Smooth muscle cell of the brain vasculature (primary cell): ENCODE measurements at regions not wholly inside any gene's neighbourhood (a gene's known extent, or its start where the extent isn't known, plus 50 kb on each side); places are given as distances from the start of the nearest gene placed in this dataset.
A peak's percentile ranks its signal among the peaks of the same experiment; 100 is the strongest.

Experiments used
- DNase-seq: peaks from one replicate; pipeline ENCODE4 v3.0.0-alpha.2; 2012; ENCODE audit warnings: low read depth, low spot score

DNA sequence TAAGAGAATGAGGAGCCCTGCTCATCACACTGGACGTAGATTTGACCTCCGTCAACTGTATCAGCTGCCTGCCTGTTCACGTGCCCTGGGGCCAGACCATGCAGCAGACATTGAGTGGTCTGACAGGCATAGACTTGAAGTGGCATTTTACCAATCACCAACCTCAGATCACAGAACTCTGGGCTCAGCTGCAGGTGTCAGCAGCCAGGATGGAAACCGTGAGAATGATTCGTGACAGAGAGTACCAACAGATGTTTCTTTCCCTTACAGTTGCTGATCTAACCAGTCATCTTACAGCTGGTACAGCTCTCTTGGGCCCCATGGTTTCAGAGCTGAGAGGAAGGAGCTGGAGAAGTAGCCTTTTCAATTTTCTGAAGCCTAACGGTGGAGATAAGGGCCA, 148.9 kb downstream of the EN1 start:
- no peak for DNase-seq

DNA sequence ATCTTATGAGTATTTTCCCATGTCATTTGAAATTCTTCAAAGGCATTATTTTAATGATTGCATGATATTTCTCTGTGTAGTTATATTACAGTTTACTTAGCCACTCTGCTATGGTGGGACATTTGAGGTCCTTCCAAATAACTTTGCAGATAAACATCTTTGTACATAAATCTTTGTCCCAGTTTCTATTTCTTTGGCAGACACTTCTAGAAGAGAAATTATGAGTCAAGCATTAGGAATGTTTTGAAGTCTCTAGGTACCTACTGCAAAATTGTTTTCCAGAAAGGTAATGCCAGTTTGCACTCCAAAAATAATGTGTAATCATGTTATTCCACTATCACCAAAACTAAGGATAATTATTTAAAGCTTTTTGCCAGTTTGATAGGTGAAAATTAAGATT, 149.7 kb downstream of the EN1 start:
- DNase-seq, result no peak

DNA sequence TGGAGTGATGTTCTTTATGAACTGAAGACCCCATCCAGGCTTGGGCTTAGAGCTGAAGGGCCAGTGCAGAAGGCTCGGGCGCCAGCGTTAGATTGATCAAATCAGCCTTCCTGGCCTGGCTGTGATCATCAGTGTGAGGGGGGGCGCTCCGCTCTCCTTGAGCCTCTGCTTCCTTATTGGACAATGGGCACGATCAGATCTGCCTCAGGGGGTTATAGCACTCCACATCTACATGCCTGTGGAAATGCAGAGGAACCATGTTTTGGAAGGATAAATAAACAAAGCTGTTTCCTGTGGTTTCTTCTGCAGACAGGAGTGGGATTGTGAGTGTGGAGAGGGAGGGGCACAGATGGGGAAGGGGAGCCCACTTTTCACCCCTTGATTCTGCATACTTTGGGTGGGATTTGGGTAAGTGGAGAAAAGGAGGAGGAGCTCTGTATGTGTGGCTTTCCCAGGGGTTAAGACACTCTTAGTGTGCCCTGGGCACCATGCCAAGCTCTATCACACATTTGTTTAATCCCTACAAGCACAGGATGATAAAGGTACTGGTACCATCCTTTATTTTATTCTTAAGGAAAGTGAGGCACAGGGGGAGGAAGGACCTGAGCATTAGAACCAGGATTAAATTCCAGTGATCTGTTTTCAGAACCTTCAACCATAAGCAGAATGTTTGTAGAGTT, 150.5 kb downstream of the EN1 start:
- no peak for DNase-seq

DNA sequence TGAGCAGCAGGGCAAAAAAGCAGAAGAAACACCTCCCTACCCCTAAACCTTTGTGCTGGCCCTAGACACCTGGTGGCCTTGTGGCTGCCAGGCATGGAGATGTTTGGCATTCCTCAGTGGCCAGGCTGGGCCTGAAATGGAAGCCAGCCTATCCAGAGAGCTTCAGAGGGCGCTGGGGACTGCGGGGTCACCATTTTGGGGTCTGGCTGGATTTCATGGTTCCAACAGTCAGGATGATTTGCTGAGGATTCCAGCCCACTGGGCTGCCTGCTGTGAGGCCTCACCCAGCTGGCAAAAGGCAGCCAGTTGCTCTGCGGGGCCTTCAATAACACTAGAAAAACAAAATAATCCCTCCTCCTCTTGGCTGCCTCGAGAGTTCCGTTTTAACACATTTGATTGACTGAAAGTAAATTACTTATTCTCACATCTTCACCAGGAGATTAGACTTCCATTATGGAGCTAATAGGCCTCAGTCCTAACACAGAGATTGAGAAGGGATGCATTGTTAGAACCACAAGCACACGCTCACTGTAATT, 154.1 kb downstream of the EN1 start:
- DNase-seq, result no peak

DNA sequence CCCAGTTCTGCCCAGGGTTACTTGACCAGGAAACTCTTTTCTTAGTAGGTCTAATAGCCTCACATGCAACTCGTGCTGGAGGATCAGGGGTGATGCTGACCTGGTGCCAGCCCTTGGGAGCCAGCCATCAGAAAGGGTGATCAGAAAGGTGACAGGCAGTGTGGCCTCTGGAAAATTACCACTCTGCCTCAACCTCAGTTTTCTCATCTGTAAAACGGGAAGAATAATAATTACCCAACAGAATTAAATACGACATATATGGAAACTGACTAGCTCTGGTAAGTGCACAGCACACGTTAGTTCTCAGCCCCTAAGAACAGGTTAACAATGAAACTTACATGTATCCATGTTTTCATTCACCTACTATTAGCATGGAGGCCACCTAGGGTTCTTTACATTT, 157.6 kb downstream of the EN1 start:
- DNase-seq, result no peak

DNA sequence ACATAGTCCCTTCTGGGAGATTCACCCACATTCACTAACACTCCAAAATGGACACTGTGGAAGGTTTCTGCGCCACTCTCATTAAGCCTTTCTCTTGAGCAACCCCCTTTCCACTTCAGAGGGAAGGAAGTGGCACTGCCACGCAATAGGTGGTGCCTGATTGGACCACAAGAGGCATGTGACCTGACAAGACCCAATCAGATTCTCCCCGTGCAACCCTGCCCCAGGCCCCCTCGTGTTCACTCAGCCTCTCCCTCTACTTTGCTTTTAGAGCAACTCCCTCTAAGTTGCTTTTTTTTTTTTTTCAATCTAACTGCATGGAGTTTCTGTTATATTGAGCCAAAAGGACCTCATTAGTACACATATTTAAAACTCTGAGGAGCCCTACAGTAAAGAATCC, 158.0 kb downstream of the EN1 start:
- DNase-seq, result no peak

DNA sequence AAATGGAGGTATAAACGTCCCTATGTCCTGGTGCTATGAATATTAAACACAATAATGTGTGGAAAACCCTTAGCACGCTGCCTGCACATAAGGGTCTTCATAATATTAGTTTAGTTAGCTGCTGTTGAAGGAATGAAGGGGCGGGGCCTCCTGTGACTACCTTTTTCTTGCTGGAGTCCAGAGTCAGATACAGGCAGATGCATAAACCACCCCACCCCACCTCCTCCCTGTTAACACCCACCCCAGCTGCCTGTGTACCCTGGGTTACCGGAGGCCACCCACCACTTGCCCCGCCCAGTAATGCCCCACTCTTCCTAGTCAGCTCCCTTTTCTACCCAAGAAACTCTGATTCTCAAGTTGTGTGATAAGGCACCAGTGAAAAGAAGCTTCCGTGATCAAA, 158.4 kb downstream of the EN1 start:
- DNase-seq, result no peak

DNA sequence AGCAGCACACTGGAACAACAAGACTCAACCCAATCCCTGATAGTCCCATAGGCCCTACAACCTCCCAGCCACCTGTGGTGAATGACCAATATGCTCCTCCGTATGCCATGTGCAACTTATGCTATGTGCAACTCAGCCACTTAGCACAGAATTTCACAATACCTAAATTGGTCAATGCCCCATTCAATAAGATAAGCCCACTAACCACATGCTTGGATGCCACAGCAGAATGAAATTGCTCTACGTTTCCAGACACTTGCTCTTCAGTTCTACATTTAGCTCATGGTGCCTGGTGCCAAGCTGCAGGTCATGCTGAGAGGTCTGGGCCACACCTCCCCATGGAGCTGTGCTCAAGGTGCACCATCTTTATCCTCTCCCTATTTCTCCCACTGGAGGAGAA, 159.8 kb downstream of the EN1 start:
- no peak for DNase-seq

DNA sequence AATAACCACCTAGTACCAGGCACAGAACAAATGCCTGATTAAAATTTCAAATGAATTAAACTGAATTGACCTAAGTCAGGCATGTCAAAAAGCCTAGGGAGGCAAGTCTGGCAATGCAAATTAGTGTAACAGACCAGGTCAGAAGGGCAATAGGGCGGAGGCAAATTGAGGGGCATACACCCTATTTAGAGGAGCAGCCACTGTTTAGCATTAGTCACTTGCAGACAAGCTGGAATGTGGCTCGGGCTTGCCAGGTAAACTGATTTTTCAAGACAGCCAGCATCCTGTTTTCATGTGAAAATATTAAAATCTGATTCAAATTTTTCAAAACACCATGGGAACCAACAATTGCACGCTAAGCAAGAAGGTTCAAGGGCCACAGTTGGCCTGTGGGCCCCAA, 160.3 kb downstream of the EN1 start:
- DNase-seq, result no peak

DNA sequence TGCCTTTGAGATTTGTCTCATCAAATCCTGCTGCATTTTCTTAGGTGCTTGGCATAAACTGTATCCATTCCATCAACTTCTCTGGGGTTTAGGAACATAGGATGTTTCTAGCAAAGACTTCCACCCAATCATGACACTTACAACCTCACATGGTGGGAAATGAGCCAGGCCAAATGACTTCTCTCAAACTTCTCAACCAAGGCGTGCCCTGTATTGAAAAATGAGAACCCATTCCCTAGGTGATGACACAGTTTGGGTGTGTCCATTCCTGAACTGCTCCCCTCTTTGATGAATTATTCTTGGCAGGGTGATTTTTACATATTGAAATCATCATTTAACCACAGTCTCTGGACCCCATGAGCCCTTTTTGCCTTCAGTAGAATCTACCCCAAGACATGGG, 161.1 kb downstream of the EN1 start:
- DNase-seq, result no peak

DNA sequence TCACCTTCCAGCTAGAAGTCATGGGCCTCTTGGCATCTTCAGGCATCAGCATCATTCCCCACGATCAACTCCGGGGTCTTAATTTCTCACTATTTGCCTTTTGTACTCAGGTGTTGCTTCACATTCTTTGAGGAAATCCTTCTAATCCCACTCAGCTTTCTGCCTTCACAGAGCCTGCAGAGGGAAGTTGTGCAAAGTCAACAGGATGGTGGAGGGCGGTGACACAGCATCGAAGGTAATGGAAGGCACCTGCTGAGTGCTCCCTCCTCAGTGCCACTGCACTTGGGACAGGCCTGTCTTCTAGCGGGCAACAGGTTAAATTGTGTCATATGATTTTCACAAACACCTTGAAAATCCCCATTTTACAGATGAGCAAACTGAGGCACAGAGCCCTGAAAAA, 164.0 kb downstream of the EN1 start:
- no peak for DNase-seq

DNA sequence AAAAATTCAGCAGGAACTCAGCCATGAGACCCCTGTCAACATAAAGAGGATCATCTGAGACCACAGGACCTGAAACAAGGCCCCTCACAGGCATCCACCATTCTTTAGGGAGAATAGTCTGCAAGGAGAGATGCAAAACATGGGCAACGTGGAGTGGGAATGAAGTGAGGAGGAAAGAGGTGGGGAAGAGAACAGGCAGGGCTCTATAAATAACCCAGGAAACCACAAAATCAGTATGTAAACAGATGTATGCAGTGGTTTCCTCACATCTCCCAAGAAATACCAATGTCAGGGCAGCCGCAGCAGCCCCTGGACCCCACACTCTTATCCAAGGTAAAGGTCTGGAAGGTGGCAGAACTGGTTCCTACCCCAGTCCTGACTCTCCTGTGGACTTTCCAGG, 168.5 kb downstream of the EN1 start:
- DNase-seq, result no peak

DNA sequence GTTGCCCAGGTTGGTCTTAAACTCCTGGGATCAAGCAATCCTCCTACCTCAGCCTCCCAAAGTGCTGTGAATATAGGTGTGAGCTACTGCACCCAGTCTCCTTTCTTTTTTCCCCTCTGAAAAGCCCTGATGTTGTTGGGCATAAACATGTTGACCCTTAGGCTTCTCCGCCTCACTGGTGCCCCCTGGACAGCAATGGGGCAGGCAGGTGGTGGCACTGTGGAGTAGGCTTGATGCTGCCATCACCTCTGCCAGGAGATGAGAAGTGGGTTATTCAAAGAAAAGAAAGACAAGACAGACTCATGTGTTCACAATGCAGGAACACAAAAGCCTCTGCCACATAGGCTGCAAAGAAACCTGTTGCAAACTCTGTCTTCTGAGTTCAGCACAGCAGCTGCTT, 169.9 kb downstream of the EN1 start:
- DNase-seq, result no peak

DNA sequence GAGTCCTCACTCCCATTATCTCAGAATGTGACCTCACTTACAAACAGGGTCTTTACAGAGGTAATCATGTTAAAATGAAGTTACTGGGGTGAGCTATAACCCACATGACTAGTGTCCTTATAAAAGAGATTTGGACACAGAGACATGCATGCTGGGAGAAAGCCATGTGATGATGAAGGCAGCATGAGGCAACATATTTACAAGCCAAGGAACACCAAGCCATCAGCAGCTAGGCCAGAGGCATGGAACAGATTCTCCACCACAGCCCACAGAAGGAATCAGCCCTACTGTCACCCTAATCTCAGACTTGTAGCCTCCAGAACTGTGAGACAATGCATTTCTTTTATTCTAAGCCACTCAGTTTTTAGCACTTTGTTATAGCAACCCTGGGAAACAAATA, 171.9 kb downstream of the EN1 start:
- no peak for DNase-seq

DNA sequence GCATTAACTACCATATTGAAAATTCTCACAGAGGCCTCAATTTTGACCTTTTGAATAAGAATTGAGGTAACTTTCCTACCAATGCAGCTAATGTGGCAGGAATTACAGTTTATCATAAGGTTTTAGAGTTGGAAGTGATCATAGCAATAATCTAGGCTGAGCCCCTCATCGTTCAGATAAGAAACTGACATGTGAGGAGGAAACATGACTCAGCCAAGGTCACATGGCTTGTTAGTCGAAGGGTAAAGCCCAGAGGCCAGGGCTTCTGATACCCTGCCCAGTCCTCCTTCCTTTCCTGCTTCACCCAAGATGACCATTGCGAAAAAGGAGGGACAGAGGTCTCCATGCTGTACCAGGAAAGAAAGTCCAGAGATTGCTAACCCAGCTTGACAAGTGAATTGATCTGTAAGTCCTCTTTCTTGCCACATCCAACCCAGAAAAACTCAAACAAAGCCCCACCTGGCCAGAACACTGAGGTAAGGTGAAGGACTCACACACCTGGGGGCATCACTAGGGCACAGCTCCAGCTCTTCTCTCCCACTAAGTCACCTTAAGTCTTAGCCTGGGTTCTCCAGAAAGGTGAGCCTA, 174.8 kb downstream of the EN1 start:
- no peak for DNase-seq

DNA sequence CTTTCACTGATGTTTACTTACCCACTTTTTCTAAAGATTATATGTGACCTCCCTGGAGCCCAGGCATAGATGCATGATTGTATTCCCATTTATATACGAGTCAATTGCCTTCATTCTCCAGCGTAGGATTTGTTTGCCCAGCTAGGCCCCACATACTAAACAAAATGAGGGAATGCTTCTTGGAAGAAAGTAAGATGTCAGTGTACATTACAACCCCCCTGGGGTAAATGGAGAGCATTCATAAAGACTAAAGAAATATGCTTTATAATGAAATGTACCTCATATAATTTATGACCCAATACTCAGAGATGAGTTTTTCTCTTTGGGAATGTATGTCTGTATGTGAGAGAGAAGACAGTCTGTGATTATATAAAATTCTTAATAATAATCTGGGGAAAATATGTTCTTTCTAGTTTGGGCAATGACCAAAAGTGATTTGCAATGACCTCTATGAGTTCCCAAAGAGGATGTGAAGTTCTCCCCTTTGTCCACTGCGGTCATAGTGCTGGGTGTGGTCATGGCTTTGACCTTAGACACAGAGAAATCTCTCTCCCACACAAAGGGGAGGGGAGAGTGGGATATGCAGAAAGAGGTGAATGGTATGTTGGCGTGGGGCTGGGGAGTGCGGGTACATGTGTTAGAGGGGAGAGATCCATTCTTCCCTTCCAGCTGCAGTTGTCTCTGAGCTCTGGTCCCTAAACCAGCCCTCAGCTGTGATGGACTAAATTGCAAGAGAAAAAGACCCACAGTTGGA, 175.6 kb downstream of the EN1 start:
- no peak for DNase-seq

DNA sequence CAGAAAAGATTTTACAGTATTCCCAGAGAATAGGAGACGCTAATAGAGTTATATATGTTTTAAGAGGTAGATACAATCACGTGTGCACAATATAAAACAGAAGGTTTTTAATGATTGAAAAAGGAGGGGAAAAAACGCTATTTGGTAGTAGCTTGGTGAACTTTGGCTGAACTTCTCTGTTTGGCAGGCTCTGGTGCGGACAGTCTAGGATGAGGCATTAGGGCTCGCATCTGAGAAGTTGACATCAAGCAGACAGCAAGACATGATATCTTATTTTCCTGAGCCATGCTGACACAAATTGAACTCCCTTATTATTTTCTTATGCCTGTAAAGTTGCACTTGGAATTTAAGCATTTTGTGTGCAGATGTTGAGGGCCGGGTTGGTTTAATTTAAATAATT, 176.6 kb downstream of the EN1 start:
- no peak for DNase-seq

DNA sequence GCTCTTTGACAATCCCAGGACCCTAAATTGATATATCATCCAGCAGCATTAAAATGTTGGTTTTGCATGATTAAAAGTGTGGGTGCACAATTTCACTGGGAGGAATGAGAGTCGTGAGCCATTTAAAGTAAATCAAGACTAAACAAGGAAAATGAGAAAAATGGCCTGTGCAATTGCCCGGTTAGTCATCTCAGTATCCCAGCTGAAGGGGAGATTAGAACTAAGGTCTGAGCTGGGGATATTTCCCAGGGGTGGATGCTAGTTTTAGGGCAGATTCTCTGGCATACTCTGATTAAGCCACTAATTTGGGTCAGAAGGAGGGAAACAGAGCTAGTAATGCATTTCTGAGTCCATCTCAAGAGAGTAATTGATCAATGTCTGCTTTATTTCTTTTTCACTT, 177.2 kb downstream of the EN1 start:
- DNase-seq, result no peak

DNA sequence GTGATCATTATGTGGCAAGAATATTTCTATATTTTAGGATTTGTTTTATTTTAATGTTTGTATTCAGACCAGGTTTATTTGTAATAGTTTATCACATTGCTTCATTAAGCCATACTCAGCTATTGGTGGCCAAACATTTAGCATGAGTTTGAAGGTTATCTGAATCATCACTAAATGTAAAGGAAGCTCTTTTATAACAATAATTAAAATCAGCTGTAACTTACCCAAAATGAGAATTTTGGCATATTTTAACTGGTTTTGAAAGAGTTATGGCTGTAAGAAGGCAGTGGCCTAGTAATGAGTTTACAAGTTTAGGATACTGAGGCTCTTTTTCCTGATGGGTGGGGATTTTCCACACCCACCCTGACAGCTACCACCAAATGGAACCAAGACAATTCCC, 177.8 kb downstream of the EN1 start:
- DNase-seq, result no peak

DNA sequence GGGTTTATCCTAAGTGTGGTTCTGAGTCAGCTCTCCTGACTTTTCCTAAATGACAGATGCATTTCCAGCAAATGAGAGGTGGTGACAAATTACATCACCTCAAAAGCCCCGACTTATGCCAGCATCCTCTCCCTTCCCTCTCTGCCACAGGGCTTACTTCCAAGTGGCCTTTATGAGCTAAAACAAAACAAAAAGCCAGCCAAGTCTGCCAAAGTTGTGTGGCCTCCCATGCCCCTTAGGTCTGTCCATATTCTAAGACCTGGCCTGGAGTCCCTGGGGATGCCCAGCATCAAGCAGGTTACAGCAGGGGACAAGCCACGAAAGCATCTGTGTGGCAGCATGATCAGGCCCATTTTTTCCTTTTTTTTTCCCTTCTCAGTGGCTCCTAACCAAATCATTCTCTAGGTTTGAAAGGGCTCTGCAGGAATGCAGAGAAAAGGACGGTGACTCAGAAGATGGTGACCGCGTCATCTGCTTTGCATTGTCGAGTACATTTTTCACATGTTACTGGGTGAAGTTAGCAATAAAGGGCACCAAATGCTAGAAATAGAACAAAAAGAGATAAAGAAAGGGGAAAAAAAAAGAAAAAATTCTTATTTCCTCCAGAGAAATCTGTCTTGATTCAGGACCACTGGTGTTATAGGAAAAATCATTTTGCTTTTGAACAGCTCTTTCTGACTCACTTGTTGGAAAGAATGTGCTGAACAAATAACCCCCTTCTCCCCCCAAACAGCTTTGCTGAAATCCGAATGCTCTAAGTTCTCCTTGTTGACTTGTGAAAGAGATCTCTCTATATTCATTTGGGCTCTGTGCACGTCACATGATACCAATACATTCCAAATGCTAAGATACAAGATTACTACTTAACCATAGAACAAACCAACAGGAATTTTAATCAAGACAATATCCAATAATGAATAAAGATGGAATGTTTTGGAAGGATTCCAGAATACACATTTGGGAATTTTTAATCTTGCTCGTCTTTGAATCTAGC, 178.7 kb downstream of the EN1 start:
- DNase-seq, result peak; percentile 36

DNA sequence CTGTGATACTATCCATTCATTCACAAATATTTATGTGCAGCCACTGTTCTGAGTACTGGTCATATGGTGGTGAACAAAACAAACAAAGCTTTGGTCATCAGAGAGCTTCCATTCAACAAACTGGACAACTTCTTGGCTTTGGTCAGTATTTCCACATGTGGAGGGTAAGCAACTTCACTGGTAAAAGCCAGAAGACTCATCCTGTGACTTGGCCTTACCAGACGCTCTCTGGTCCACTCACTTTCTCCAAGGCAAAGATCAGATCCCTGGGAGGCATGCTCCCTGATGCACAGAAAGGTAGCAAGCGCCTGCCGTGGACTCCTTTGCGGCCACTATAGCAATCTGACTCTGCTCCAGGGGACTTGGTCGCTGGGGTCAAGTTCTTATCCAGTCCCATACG, 179.5 kb downstream of the EN1 start:
- DNase-seq, result no peak

DNA sequence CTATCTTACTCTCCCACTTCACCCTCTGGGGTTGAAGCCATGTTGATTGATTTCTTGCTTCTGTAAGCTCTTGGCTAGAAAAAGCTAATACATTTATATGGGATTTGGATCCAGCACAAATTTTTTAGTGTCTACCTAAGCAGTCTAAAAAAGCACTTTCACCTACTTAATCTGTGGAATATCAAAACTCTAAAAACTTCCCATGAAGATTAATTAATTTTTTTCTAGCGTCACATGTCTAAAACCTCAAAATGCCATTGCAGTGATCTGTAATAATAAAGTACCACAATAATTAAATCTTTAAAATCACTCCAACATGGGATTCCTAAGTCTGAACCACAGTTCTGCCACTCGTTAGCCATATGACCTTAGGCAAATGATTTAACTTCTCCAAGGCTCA, 180.1 kb downstream of the EN1 start:
- no peak for DNase-seq
